ENCODE measurements at regions not wholly inside any gene's neighbourhood (a gene's known extent, or its start where the extent isn't known, plus 50 kb on each side); places are given as distances from the start of the nearest gene placed in this dataset.

DNA sequence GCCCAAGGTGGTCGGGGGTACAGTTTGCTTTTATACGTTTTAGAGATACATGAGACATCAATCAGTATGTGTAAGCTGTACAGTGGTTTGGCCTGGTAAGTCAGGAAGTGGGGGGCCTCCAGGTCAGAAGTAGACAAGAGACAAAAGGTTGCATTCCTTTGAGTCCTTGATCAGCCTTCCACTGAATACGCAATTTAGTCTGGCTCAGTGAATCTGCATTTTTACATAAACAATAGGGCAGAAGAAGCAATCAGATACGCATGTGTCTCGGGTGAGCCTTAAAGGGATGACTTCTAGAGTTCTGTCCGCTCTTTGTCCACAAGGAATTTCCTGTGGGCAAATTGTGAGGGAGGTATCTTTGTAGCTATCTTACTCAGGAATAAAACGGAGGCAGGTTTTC, 87.2 kb downstream of the SOWAHC start:
- TF ChIP-seq, protein P1, sequence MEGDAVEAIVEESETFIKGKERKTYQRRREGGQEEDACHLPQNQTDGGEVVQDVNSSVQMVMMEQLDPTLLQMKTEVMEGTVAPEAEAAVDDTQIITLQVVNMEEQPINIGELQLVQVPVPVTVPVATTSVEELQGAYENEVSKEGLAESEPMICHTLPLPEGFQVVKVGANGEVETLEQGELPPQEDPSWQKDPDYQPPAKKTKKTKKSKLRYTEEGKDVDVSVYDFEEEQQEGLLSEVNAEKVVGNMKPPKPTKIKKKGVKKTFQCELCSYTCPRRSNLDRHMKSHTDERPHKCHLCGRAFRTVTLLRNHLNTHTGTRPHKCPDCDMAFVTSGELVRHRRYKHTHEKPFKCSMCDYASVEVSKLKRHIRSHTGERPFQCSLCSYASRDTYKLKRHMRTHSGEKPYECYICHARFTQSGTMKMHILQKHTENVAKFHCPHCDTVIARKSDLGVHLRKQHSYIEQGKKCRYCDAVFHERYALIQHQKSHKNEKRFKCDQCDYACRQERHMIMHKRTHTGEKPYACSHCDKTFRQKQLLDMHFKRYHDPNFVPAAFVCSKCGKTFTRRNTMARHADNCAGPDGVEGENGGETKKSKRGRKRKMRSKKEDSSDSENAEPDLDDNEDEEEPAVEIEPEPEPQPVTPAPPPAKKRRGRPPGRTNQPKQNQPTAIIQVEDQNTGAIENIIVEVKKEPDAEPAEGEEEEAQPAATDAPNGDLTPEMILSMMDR (IDR thresholded peaks at IDR 0.05): no peak
- TF ChIP-seq POLR2A (IDR thresholded peaks at IDR 0.05) (no peak), POLR2AphosphoS5 (IDR thresholded peaks at IDR 0.05) (no peak)
